Testis (tissue), 2 donors: ENCODE measurements at regions not wholly inside any gene's neighbourhood (a gene's known extent, or its start where the extent isn't known, plus 50 kb on each side); places are given as distances from the start of the nearest gene placed in this dataset.

ENCODE experiments used
- CTCF ChIP-seq, 3 experiments: fragments of 450-650 bp in 2 of 3; fragments of 200-600 bp in 1 of 3; sonication (generic) in 1 of 3; IDR thresholded peaks; one replicate each; pipeline ENCODE4 v1.5.1; 2016 to 2019; ENCODE audit warnings: antibody characterized with exemption in 3 of 3, mild to moderate bottlenecking in 2 of 3, moderate library complexity in 1 of 3
- POLR2A ChIP-seq: fragments of 450-650 bp; IDR thresholded peaks from one replicate; pipeline ENCODE4 v1.6.1; 2017; ENCODE audit warnings: antibody characterized with exemption, mild to moderate bottlenecking, moderate library complexity

DNA sequence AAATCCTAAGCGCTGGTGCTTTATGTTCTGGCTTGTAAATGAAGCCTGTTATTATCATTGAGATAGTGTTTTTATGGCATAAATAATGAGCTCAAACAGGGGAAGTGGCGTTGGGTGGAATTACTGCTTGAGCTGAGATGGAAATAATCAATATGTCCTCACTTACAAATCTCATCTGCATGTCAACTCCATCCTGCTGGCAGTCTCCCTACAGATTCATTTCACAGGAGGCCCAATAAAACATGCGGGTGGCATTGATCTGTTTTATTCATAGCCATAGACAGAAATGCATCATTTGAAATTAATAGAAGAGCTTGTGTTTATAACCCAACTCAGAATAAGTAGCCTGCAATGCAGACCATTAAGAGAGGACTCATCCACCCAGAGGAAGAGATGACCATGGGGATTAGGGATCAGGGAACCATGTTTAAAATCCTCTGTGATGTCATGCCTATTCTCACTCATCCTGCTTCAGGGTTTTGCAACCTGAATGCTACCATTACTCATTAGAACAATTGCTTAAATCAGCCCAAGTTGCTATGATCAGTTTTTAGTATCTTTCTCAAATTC, 680.4 kb downstream of the TLR4 start:
- TF ChIP-seq CTCF (IDR thresholded peaks at IDR 0.05) (no peak), POLR2A (no peak)
